Activated CD8-positive, alpha-beta memory T cell treated with anti-CD3 and anti-CD28 coated beads, Interleukin-2, amount 10 ng/mL, durations not matched to agents 7 days and 5 days (primary cell): ENCODE measurements at regions not wholly inside any gene's neighbourhood (a gene's known extent, or its start where the extent isn't known, plus 50 kb on each side); places are given as distances from the start of the nearest gene placed in this dataset.

Source experiments
- ATAC-seq: fragments of 150-1000 bp; cut with Tn5 transposase; one replicate; pipeline ENCODE4 v1.10.0; 2021; ENCODE audit warnings: moderate library complexity
- CTCF ChIA-PET: fragments of 350-600 bp; sonication (Branson Sonifier 250); formaldehyde crosslinking; loops from one replicate; lab custom pipeline; 2021; ENCODE audit warnings: antibody characterized with exemption; lab: Charles Lee
- DNase-seq: peaks from one replicate; pipeline ENCODE4 v3.0.0-alpha.2; 2020
- H3K27ac Mint-ChIP-seq: one replicate; pipeline ENCODE4 v1.8.0; 2021; ENCODE audit warnings: mild to moderate bottlenecking, mixed read lengths
- H3K27me3 Mint-ChIP-seq: one replicate; pipeline ENCODE4 v1.8.0; 2021; ENCODE audit warnings: mixed read lengths
- H3K36me3 Mint-ChIP-seq: one replicate; pipeline ENCODE4 v1.8.0; 2021; ENCODE audit warnings: mild to moderate bottlenecking, mixed read lengths
- H3K4me1 Mint-ChIP-seq: one replicate; pipeline ENCODE4 v1.8.0; 2021; ENCODE audit warnings: mixed read lengths
- H3K4me3 Mint-ChIP-seq: one replicate; pipeline ENCODE4 v1.8.0; 2021; ENCODE audit warnings: mild to moderate bottlenecking, moderate library complexity, mixed read lengths
- H3K9me3 Mint-ChIP-seq: one replicate; pipeline ENCODE4 v1.8.0; 2022; ENCODE audit warnings: low read depth, mixed read lengths

GRCh38 chr16:80158766-80159165, 382.0 kb upstream of the DYNLRB2 start:
- CTCF ChIA-PET, result no interaction called here
- no peaks in the 10 kb centered on the region for H3K36me3 Mint-ChIP-seq
- no peak overlapping the region for H3K4me3 Mint-ChIP-seq
- H3K27me3 Mint-ChIP-seq, result no peaks in the 10 kb centered on the region
- DNase-seq (no peak), ATAC-seq (no peak)
- no peaks in the 10 kb centered on the region for H3K4me1 Mint-ChIP-seq
- H3K9me3 Mint-ChIP-seq, result no peaks in the 10 kb centered on the region
- no peak overlapping the region for H3K27ac Mint-ChIP-seq

- ATAC-seq (no peak), DNase-seq (no peak)
- Mint-ChIP-seq H3K4me1 (no peaks in the 10 kb centered on the region), H3K27ac (no peak overlapping the region), H3K27me3 (no peaks in the 10 kb centered on the region), H3K36me3 (no peaks in the 10 kb centered on the region), H3K9me3 (no peaks in the 10 kb centered on the region), H3K4me3 (no peak overlapping the region)
- CTCF ChIA-PET, result no interaction called here
Observed at GRCh38 chr16:80151722-80152111, 389.1 kb upstream of the DYNLRB2 start.

GRCh38 chr16:80150978-80151721, 389.6 kb upstream of the DYNLRB2 start:
- CTCF ChIA-PET, result no interaction called here
- Mint-ChIP-seq H3K4me3 (no peak overlapping the region), H3K4me1 (no peaks in the 10 kb centered on the region), H3K9me3 (no peaks in the 10 kb centered on the region), H3K27ac (no peak overlapping the region), H3K36me3 (no peaks in the 10 kb centered on the region), H3K27me3 (no peaks in the 10 kb centered on the region)
- no peak for DNase-seq
- no peak for ATAC-seq

GRCh38 chr16:80148826-80149225, 392.0 kb upstream of the DYNLRB2 start:
- Mint-ChIP-seq H3K27me3 (no peaks in the 10 kb centered on the region), H3K4me3 (no peak overlapping the region), H3K9me3 (no peaks in the 10 kb centered on the region), H3K27ac (no peak overlapping the region), H3K36me3 (no peaks in the 10 kb centered on the region), H3K4me1 (no peaks in the 10 kb centered on the region)
- ATAC-seq (no peak), DNase-seq (no peak)
- CTCF ChIA-PET, result no interaction called here

GRCh38 chr16:80147026-80147655, 393.7 kb upstream of the DYNLRB2 start:
- DNase-seq (no peak), ATAC-seq (no peak)
- no peak overlapping the region for H3K4me3 Mint-ChIP-seq
- no peak overlapping the region for H3K27ac Mint-ChIP-seq
- no peaks in the 10 kb centered on the region for H3K4me1 Mint-ChIP-seq
- H3K27me3 Mint-ChIP-seq, result no peaks in the 10 kb centered on the region
- H3K9me3 Mint-ChIP-seq, result no peaks in the 10 kb centered on the region
- CTCF ChIA-PET, result no interaction called here
- H3K36me3 Mint-ChIP-seq, result no peaks in the 10 kb centered on the region

- Mint-ChIP-seq H3K27me3 (no peaks in the 10 kb centered on the region), H3K4me1 (no peaks in the 10 kb centered on the region), H3K36me3 (no peaks in the 10 kb centered on the region), H3K4me3 (no peak overlapping the region), H3K27ac (no peak overlapping the region), H3K9me3 (no peaks in the 10 kb centered on the region)
- CTCF ChIA-PET, result no interaction called here
- no peak for DNase-seq
- ATAC-seq, result no peak
Observed at GRCh38 chr16:80144191-80144590, 396.6 kb upstream of the DYNLRB2 start.

- H3K4me1 Mint-ChIP-seq, result no peaks in the 10 kb centered on the region
- no peak for DNase-seq
- no peak for ATAC-seq
- no peak overlapping the region for H3K27ac Mint-ChIP-seq
- no peaks in the 10 kb centered on the region for H3K9me3 Mint-ChIP-seq
- no peak overlapping the region for H3K4me3 Mint-ChIP-seq
- no peaks in the 10 kb centered on the region for H3K27me3 Mint-ChIP-seq
- CTCF ChIA-PET, result no interaction called here
- H3K36me3 Mint-ChIP-seq, result no peaks in the 10 kb centered on the region
Observed at GRCh38 chr16:80142940-80143339, 397.9 kb upstream of the DYNLRB2 start.

GRCh38 chr16:80142281-80142680, 398.5 kb upstream of the DYNLRB2 start:
- no peak for DNase-seq
- ATAC-seq, result no peak
- Mint-ChIP-seq H3K27ac (no peak overlapping the region), H3K27me3 (no peaks in the 10 kb centered on the region), H3K36me3 (no peaks in the 10 kb centered on the region), H3K4me1 (no peaks in the 10 kb centered on the region), H3K4me3 (no peak overlapping the region), H3K9me3 (no peaks in the 10 kb centered on the region)
- CTCF ChIA-PET, result no interaction called here

- no peak for ATAC-seq
- CTCF ChIA-PET, result no interaction called here
- no peak overlapping the region for H3K4me3 Mint-ChIP-seq
- H3K36me3 Mint-ChIP-seq, result no peaks in the 10 kb centered on the region
- no peaks in the 10 kb centered on the region for H3K27me3 Mint-ChIP-seq
- no peaks in the 10 kb centered on the region for H3K4me1 Mint-ChIP-seq
- no peak overlapping the region for H3K27ac Mint-ChIP-seq
- DNase-seq, result no peak
- no peaks in the 10 kb centered on the region for H3K9me3 Mint-ChIP-seq
Observed at GRCh38 chr16:80129791-80130190, 411.0 kb upstream of the DYNLRB2 start.

- Mint-ChIP-seq H3K27ac (no peak overlapping the region), H3K4me3 (no peak overlapping the region), H3K4me1 (no peaks in the 10 kb centered on the region), H3K36me3 (no peaks in the 10 kb centered on the region), H3K27me3 (peaks cover 4% of the 10 kb centered on the region), H3K9me3 (no peaks in the 10 kb centered on the region)
- CTCF ChIA-PET, result interaction anchor here (0.6 kb wide), 1 partner anchor 357 kb away, joined by 3 read pairs; no protein-coding TSS in a partner anchor
- DNase-seq (no peak), ATAC-seq (no peak)
Observed at GRCh38 chr16:80125677-80126076, 415.1 kb upstream of the DYNLRB2 start.

GRCh38 chr16:80123189-80123588, 417.6 kb upstream of the DYNLRB2 start:
- peaks cover 5% of the 10 kb centered on the region for H3K27me3 Mint-ChIP-seq
- no peaks in the 10 kb centered on the region for H3K4me1 Mint-ChIP-seq
- no peaks in the 10 kb centered on the region for H3K9me3 Mint-ChIP-seq
- CTCF ChIA-PET, result no interaction called here
- no peak overlapping the region for H3K27ac Mint-ChIP-seq
- no peak for DNase-seq
- ATAC-seq, result no peak
- H3K4me3 Mint-ChIP-seq, result no peak overlapping the region
- H3K36me3 Mint-ChIP-seq, result no peaks in the 10 kb centered on the region

- no peaks in the 10 kb centered on the region for H3K9me3 Mint-ChIP-seq
- DNase-seq (no peak), ATAC-seq (no peak)
- peaks cover 5% of the 10 kb centered on the region for H3K27me3 Mint-ChIP-seq
- H3K4me3 Mint-ChIP-seq, result no peak overlapping the region
- H3K27ac Mint-ChIP-seq, result no peak overlapping the region
- no peaks in the 10 kb centered on the region for H3K4me1 Mint-ChIP-seq
- CTCF ChIA-PET, result no interaction called here
- no peaks in the 10 kb centered on the region for H3K36me3 Mint-ChIP-seq
Observed at GRCh38 chr16:80122115-80122514, 418.7 kb upstream of the DYNLRB2 start.

- CTCF ChIA-PET, result no interaction called here
- Mint-ChIP-seq H3K27ac (no peak overlapping the region), H3K36me3 (no peaks in the 10 kb centered on the region), H3K4me3 (no peak overlapping the region), H3K27me3 (peaks cover 5% of the 10 kb centered on the region), H3K9me3 (no peaks in the 10 kb centered on the region), H3K4me1 (no peaks in the 10 kb centered on the region)
- ATAC-seq (no peak), DNase-seq (no peak)
Observed at GRCh38 chr16:80121522-80121909, 419.3 kb upstream of the DYNLRB2 start.

- Mint-ChIP-seq H3K27ac (no peak overlapping the region), H3K9me3 (no peaks in the 10 kb centered on the region), H3K4me3 (no peak overlapping the region), H3K27me3 (peaks cover 7% of the 10 kb centered on the region), H3K36me3 (no peaks in the 10 kb centered on the region), H3K4me1 (no peaks in the 10 kb centered on the region)
- ATAC-seq (no peak), DNase-seq (no peak)
- CTCF ChIA-PET, result no interaction called here
Observed at GRCh38 chr16:80120899-80121521, 419.8 kb upstream of the DYNLRB2 start.
